Hematopoietic multipotent progenitor cell treated with erythropoietin and hydrocortisone succinate and interleukin-3 and kit ligand, for 4 days (in vitro differentiated cells): ENCODE measurements at regions not wholly inside any gene's neighbourhood (a gene's known extent, or its start where the extent isn't known, plus 50 kb on each side); places are given as distances from the start of the nearest gene placed in this dataset.

ENCODE experiments used
- DNase-seq: peaks from one replicate; pipeline ENCODE4 v3.0.0-alpha.2; 2015

DNA sequence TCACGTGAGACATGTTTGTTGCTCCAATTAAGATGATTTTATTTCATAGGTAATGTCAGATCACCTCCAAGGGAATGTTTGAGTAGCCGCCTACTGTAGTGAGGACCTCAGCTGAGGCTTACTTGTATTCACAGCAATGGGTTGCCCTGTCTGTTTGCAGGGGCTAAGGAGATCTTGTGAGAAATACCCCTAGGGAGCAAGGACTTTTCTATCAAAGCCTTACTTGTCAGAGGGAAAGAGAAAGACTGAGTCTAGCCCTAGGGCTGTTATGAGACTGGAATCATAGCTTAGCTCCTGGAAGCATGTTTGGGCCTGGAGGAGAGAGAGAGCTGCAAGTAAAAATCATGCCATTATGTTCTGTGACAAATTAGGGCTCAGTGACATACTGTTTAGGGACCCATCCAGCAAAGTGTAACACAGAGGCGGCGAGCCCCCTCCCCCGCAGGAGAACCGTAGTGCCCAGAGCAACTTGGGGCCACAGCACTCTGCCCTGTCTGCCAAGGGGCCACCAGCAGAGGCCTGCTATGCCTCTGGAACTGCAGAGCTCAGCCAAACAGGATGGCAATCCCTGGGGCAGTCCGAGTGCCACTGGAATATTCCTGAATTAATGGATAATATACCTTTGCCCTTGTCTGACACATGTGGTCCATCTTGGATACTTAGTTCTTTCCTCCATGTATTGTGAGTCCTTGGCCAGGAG, 178.8 kb downstream of the DACT1 start:
- DNase-seq: no peak

DNA sequence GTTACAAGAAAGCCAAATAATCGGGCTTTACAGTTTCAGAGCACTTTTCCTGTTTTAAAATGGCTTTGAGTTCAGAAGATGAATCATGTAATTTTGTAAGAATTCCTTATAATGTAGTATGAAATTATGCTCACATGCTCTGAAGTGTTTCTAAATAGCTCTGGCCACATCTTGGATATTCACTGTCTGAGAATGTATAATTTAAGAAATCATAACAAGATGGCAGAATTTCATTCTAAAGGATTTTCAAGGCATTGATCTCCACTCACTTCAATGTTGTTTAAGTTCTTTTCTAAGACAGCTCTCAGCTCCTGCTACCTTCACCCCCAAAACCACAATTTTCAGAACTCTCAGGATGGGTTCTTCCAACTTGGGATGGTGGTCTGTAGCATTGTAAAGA, 180.1 kb downstream of the DACT1 start:
- DNase-seq: no peak

DNA sequence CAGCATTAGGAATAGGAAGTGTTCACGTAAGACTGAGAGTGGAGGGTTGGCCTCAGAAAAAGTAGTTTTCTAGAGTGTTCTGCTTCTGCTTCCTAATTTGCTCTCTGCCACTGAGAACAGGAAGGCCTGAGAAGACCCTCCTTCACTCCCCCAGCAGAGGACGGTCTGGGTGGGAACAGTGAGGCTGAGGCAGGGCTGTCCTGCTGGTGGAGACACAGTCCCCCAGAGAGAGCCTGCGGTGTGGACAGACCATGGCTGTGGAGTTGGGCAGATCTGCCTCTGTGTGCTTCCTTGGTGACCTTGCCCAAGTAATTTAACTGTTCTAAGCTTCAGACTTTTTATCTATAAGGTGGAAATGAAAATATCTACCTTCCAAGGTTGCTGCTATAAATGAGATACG, 182.3 kb downstream of the DACT1 start:
- no peak for DNase-seq

DNA sequence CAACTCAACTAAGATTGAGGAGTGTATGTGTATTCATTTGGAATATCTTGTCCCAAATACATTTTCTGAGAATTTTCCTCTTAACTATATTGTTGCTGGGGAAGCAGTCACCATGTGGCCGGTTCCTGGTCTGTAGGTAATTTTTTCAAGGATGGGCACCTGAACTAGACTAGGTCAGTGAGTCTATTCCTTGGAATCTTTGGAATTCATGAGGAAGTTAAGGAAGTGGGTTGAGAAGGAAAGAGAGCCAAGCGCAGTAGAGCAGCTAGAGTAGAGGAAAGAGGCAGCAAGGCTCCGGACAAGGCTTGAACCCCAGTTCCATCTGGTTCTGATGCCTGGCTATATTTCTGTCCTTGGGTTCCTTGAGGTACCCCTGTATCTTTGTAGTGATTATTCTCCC, 183.7 kb downstream of the DACT1 start:
- no peak for DNase-seq

DNA sequence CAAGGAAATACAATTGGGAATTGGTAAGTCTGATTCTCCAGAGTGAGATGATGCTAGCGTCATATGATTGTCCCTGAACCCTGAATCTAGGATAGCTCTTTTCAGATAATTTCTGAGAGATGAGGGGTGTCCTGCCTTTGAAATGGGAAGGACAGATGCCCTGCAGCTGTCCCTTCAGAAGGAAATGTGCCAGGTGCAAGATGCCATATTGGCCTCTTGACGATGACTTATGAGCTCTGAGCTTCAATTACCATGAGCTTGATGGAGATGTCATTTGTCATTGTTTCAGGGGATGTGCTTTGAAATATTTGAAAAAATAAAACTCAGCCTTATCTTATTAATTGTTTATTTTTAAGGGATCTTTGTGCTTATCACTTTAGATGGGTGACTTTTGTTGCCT, 185.1 kb downstream of the DACT1 start:
- no peak for DNase-seq

DNA sequence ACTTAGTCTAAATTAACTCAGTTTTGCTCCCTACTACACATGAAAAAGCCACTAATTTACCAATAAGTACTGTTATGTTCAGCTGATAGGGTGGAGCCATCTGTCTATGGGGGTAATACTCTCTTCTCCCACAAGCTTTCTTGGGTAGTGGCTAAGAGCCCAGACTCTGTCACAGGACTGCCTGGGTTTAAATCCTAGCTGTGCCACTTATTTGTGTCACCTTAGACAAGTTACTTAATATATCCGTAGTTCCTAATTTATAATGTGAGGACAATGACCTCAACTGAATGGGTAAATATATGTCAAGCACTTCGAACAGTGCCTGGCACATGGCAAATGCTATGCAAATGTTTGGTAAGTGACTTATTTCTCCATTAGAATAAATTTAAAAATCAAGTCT, 185.6 kb downstream of the DACT1 start:
- no peak for DNase-seq

GRCh38 chr14:58824106-58824505, 186.3 kb downstream of the DACT1 start:
- DNase-seq: no peak

GRCh38 chr14:58824796-58825195, 187.0 kb downstream of the DACT1 start:
- peak; percentile 37 for DNase-seq

DNA sequence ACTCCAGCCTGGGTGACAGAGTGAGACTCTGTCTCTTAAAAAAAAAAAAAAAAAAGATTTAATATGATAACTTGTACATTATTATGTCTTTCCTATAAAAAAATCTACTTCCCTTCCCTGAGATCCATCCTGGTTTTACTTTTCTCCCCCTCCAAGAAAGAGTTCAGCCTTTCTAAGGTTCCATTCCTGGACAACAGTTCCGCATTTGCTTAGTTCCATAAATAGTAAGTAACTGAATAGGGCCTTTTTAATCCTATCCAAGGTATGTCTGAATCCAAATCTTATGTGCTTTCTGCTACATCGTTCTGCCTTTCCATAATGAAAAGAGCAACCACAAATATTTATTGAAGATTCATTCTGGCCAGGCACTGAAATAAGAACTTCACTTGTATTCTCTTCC, 187.8 kb downstream of the DACT1 start:
- DNase-seq: no peak

DNA sequence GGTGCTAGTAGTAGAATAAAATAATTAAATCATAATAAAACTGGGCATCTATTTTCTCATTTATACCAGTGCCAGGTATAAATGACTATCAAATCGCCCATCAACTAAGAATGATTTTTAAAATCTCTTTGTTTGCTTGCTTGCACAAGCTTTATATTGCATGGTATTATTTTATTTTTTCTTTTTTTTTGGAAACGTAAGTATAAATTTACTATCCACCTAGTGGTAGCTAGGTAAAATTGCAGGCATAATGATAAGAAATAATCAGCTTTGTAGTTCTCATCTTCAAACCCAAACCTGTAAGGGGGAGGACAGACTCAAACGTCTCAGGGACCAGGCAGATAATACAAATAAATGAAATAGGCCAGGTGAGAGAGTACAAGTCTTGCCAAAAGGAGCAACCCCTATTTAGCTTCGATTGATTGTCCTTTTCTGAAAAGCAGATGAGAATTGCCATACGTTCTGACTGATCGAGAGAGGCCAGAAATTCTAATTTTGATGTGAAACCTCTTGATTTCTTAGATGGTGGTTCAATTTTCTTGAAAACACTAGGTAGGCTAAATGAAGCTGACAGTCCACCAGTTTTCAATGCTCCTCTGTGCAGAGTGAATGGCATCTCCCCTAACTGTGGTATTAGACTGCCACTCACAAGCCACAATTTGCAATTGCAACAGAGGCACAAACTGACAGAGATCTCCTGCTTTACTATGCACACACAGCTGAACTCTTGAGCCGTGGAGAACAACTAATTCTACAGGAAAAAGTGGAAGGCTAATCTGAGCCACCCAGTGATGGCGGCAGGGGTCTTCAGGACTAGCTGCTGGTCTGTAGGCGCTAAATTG, 189.3 kb downstream of the DACT1 start:
- peak; percentile 27 for DNase-seq

DNA sequence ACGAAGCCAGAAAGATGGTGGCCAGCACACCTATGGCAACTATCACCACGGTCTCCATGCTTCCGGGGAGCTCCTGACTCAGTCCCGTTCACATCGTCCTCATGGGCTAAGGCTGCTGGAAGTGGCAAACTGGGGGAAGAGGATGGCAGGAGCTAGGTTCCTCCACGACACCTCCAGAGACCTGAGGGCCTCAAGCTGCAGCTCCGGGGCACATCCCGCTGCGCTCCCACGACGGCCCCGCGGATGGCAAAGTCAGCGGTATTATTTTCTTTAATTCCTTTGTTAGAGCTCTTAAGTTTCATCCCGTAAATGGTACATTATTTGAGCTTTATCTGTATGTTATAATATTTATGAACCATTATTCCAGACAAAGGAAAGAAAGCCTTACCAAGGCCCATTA, 190.5 kb downstream of the DACT1 start:
- no peak for DNase-seq

DNA sequence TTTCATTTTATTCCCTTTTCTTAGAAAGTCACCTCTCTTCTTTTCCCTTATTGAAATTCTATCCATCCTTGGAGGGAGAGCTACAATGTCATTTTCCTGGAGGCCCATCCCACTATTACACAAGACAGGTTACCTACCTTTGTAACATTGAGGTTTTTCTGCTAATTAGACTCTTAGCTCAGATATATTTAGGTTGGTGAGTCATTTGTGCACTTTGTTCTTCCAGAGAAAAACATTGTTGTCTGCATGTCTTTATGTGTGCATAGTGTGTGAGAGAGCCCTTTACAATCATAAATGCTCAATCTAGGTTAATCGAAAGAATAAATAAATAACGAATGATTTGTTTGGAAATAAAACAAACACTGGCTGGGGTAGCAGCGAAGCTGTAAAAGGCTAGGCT, 191.8 kb downstream of the DACT1 start:
- DNase-seq: no peak

- DNase-seq: no peak
Observed at GRCh38 chr14:58830121-58830520, 192.4 kb downstream of the DACT1 start.

GRCh38 chr14:58832095-58832521, 194.3 kb downstream of the DACT1 start:
- DNase-seq: no peak

GRCh38 chr14:58833634-58834378, 196.0 kb downstream of the DACT1 start:
- no peak for DNase-seq

DNA sequence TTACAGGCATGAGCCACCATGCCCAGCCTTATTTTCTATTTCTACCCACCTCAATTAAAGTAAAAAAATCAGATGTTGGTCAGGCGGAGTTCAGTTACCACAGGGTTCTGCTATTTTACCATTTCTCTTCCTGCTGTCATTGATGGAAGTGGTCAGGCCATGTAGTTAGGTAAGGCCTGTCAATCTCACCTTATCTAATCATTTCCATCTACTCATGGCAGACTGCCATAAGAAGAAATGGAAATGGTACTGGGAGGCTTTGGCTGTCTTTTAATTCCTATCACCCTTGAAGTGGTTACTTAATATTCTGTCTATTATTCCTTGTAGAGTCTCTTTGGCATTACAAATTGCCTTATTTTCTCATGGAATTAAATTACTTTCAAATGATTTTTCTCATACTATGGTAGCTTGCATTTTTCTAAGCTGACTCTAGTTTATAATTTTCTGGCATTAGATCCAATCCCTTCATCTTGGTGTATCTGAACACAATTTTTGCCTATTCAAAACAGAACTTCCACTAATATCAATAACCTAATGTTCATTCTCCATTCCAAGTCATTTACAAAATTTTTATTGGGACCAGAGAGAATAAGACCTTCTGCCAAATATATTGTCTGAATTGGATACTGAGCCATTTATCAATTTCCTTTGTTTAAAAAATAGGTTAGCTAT, 198.7 kb downstream of the DACT1 start:
- peak; percentile 19 for DNase-seq

GRCh38 chr14:58839233-58839632, 201.5 kb downstream of the DACT1 start:
- no peak for DNase-seq

DNA sequence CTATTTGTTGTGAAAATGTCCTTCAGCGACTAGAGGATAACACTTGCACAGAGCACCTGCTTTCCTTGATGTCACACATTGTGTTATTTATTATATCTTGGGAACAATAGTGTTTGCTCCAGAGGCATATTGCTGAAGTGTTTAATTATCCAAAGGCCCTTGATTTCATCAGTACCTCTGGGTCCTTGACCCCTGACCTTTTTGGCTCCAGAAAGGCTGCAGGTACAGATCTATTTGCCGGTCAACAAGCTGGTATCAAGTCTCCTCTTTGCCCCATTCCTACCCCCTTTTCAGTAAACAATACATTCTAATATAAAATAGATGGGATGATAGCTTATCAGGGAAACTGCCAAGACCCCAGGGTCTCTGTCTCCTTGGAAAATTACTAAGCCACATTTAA, 206.8 kb downstream of the DACT1 start:
- DNase-seq: no peak

DNA sequence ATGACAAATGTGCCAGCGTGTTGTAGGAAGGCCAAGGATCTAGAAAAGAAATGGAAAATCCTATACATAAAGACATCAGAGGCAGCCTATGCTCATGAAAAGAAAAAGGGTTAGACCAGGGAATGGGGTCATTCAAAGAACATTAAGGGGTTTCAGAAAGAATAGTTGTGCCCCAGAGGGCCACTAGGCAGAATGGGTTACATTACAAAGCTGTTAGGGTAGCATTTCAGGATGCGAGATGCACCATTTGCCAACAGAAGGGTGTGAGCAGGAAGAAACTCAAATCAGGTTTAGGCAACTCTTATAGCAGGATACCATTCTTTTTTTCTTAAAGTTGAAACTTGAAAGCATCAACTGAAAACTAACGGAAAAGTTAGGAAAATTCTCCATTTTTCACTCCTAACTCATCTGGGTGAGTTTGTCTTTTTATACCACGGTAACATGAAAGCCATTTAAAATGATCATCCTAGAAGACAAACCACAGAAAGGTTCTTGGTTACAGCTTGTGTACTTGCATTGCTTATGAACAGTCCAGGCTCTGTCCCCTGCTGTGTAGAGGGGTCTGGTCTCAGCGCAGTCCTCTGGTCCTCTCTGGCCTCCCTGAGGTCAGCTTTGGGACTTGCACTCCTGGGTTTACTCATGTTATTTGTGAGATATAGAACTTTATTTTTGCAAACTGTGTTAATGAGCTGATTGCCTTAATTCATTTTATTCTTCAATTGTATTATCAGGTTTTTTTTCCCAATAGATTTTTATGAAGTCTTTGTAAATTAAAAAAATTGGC, 209.1 kb downstream of the DACT1 start:
- DNase-seq: no peak

- no peak for DNase-seq
Observed at GRCh38 chr14:58848365-58848764, 210.6 kb downstream of the DACT1 start.

DNA sequence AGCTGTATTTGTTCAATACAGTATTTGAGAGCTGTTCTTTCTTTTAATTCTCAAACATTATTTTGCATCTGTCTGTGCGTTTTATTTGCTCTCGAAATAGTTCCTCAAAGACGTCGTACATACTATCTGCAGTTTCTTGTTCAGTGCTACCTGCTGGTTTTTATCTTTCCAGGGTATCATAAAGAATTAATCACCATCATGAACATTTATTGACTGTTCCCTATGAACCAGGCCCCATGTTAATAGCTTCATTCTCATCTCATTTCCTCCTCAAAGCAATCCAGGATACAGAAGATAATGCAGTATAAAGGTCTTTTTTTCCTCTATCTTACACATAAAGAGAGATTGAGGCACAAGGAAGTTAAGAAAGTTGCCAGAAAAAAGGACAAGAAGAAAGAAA, 211.8 kb downstream of the DACT1 start:
- DNase-seq: no peak

DNA sequence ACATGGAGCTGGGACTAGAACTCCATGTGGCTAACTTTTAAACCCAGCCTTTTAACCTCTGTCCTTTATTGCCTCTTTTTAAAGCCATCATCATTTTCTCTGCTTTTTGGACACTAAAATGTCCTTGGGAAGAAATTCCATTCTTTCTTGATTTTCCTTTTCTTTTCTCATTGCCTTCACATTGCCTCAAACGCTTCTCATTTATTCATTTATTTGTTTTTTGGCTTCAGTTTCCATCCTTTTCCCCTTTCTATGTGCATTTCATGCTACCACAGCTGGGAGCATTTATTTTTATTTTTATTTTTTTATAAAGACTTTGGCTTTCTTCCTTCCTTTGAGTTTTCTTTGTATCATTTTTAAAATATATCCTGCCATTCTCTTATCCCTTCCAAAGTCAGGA, 212.2 kb downstream of the DACT1 start:
- no peak for DNase-seq
